ENCODE measurements at regions not wholly inside any gene's neighbourhood (a gene's known extent, or its start where the extent isn't known, plus 50 kb on each side); places are given as distances from the start of the nearest gene placed in this dataset.

- no peak for DNase-seq
- Histone ChIP-seq H3K27ac (no peak overlapping the region), H3K4me3 (no peak overlapping the region), H3K9me3 (no peaks in the 10 kb centered on the region), H3K36me3 (no peaks in the 10 kb centered on the region), H3K27me3 (no peaks in the 10 kb centered on the region), H3K4me1 (no peaks in the 10 kb centered on the region)
- TF ChIP-seq POLR2AphosphoS5 (IDR thresholded peaks at IDR 0.05) (no peak), CTCF (IDR thresholded peaks at IDR 0.05) (no peak), EP300 (IDR thresholded peaks at IDR 0.05) (no peak)
- intact Hi-C loops (cut with DNase I) = no loop called here
Observed at GRCh38 chr1:166340709-166341108, 173.9 kb upstream of the FAM78B start.

DNA sequence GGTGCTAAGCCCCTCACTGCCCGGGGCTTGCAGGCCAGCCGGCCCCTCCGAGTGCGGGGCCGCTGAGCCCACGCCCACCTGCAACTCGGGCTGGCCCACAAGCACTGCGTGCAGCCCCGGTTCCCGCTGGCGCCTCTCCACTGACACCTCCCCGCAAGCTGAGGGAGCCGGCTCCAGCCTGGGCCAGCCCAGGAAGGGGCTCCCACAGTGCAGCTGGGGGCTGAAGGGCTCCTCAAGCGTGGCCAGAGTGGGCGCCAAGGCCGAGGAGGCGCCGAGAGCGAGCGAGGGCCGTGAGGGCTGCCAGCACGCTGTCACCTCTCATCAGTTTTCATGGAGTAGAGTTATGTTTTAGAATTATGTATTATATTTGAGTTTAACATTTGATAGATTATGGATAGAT is 176.5 kb upstream of the FAM78B start:
- WGBS, 2 donors = 93 to 94% methylated on average over 22 of the region's 22 CpGs
- DNase-seq = no peak
- no peaks in the 10 kb centered on the region for H3K4me1 ChIP-seq
- H3K27ac ChIP-seq = no peak overlapping the region
- intact Hi-C loops (cut with DNase I) = no loop called here
- no peaks in the 10 kb centered on the region for H3K27me3 ChIP-seq
- TF ChIP-seq CTCF (IDR thresholded peaks at IDR 0.05) (no peak), POLR2A (IDR thresholded peaks at IDR 0.05) (no peak), EP300 (IDR thresholded peaks at IDR 0.05) (no peak), POLR2AphosphoS5 (IDR thresholded peaks at IDR 0.05) (no peak)
- peaks cover 0 to 4% (median 0%) of the 10 kb centered on the region in 4 donors for H3K9me3 ChIP-seq
- H3K36me3 ChIP-seq = no peaks in the 10 kb centered on the region
- H3K4me3 ChIP-seq = no peak overlapping the region

DNA sequence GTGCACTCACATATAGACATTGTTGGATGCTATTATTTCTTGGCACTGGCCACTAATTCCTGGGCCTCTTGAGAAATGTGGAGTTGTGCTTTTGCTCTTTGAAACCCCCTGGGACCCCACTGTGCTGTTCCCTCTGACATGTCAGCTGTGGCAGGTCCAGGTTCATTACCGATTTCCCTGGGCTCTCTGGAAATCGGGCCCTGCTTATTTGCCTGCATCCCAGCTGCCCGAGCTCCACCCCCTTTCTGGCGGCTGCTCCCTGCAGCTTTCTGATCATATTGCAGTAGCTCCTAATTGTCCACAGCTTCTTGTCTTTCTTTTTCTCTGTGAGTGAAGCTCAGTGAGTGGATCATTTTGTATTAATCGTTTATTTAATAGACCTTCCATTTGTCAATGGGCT is 183.7 kb upstream of the FAM78B start:
- H3K4me3 ChIP-seq = no peak overlapping the region
- WGBS, 2 donors = 48 to 55% methylated on average over 5 of the region's 5 CpGs
- H3K4me1 ChIP-seq = no peaks in the 10 kb centered on the region
- no peaks in the 10 kb centered on the region for H3K36me3 ChIP-seq
- DNase-seq = no peak
- intact Hi-C loops (cut with DNase I) = no loop called here
- TF ChIP-seq CTCF (IDR thresholded peaks at IDR 0.05) (no peak), POLR2A (IDR thresholded peaks at IDR 0.05) (no peak), POLR2AphosphoS5 (IDR thresholded peaks at IDR 0.05) (no peak), EP300 (IDR thresholded peaks at IDR 0.05) (no peak)
- H3K9me3 ChIP-seq = peaks cover 0 to 4% (median 0%) of the 10 kb centered on the region in 4 donors
- no peaks in the 10 kb centered on the region for H3K27me3 ChIP-seq
- H3K27ac ChIP-seq = no peak overlapping the region

DNA sequence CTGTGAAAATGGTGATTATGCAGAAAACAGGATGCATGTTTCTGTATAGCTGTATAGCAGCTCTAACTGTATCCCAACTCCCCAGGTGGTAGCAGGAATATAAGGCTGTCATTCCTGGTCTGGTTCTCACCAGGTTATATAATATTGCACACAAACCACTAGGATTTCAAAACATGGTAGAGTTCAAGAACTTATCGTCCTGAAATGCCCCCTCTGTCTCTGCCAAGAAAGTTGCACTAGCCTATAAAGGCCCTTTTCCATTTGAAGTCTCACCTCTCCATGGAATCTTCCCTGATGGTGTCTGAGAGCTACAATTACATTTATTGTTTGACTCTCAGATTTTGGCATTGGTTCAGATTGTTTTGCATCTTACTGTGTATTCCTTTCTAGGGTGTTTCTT is 184.9 kb upstream of the FAM78B start:
- H3K9me3 ChIP-seq = peaks cover 0 to 4% (median 0%) of the 10 kb centered on the region in 4 donors
- no peaks in the 10 kb centered on the region for H3K36me3 ChIP-seq
- no peak overlapping the region for H3K4me3 ChIP-seq
- DNase-seq = no peak
- H3K4me1 ChIP-seq = no peaks in the 10 kb centered on the region
- no peaks in the 10 kb centered on the region for H3K27me3 ChIP-seq
- no peak overlapping the region for H3K27ac ChIP-seq
- intact Hi-C loops (cut with DNase I) = no loop called here
- 38 to 69% methylated on average over 1 of the region's 1 CpG for WGBS, 2 donors
- TF ChIP-seq POLR2AphosphoS5 (IDR thresholded peaks at IDR 0.05) (no peak), EP300 (IDR thresholded peaks at IDR 0.05) (no peak), POLR2A (IDR thresholded peaks at IDR 0.05) (no peak), CTCF (IDR thresholded peaks at IDR 0.05) (no peak)

GRCh38 chr1:166353213-166353612 is 186.4 kb upstream of the FAM78B start:
- H3K27ac ChIP-seq = no peak overlapping the region
- H3K4me3 ChIP-seq = no peak overlapping the region
- whole genome bisulfite sequencing, 2 donors = 88 to 92% methylated on average over 3 of the region's 3 CpGs
- TF ChIP-seq EP300 (IDR thresholded peaks at IDR 0.05) (no peak), CTCF (IDR thresholded peaks at IDR 0.05) (no peak), POLR2AphosphoS5 (IDR thresholded peaks at IDR 0.05) (no peak), POLR2A (IDR thresholded peaks at IDR 0.05) (no peak)
- intact Hi-C loops (cut with DNase I) = no loop called here
- no peaks in the 10 kb centered on the region for H3K27me3 ChIP-seq
- H3K36me3 ChIP-seq = no peaks in the 10 kb centered on the region
- no peak for DNase-seq
- no peaks in the 10 kb centered on the region for H3K9me3 ChIP-seq
- H3K4me1 ChIP-seq = no peaks in the 10 kb centered on the region
